ENCODE measurements at regions not wholly inside any gene's neighbourhood (a gene's known extent, or its start where the extent isn't known, plus 50 kb on each side); places are given as distances from the start of the nearest gene placed in this dataset.

DNA sequence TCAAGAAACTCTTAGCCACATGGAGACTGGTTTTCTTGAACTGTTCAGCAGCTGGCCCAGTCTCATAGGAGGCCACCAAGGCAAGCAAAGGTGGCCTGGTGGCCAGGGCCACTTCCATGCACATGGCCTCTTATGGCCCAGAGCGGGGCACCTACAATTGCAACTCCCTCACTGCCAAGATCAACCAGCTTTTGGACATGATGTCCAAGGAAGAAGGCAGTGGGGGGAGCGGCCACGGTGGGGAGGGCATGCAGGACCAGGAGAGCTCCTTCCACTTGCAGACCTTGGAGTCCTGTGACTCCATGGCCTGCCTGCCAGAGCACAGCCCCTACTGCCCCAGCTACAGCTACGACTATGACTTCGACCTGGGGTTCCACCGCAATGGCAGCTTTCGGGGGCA lies 398.9 kb upstream of the PTPRD start:
- Histone ChIP-seq H3K9me1 (ENCODE audit: insufficient read depth, low read length) (no peaks in the 10 kb centered on the region), H3K23ac (ENCODE audit: low read depth, low read length) (no peak overlapping the region), H4K5ac (ENCODE audit: low read depth, low read length) (no peak overlapping the region), H2BK120ac (ENCODE audit: low read depth, low read length) (no peak overlapping the region), H3K27ac (ENCODE audit: insufficient read depth, low read length) (no peak overlapping the region), H3K56ac (ENCODE audit: extremely low read depth, insufficient read depth, low read length) (no peak overlapping the region), H4K20me1 (ENCODE audit: insufficient read depth, low read length) (no peaks in the 10 kb centered on the region), H3K27me3 (ENCODE audit: control insufficient read depth, insufficient read depth, low read length) (no peaks in the 10 kb centered on the region), H2BK15ac (ENCODE audit: low read depth, low read length) (no peak overlapping the region), H4K8ac (ENCODE audit: low read depth in 2 of 2, low read length in 2 of 2) (no peak overlapping the region), H2BK5ac (ENCODE audit: low read depth, low read length, poor library complexity, severe bottlenecking) (no peak overlapping the region), H2AK5ac (ENCODE audit: low read depth, low read length) (no peak overlapping the region), H3K9me3 (ENCODE audit: control insufficient read depth, insufficient read depth, low read length) (peaks cover 20% of the 10 kb centered on the region), H3K9ac (ENCODE audit: low read depth, low read length) (no peak overlapping the region), H3K4me1 (ENCODE audit: control insufficient read depth, insufficient read depth, low read length) (no peaks in the 10 kb centered on the region), H3K4me2 (ENCODE audit: low read depth, low read length) (no peak overlapping the region), H3K18ac (ENCODE audit: low read depth, low read length) (no peak overlapping the region), H3K4ac (ENCODE audit: low read depth, low read length) (no peak overlapping the region), H3K79me1 (ENCODE audit: low read depth in 1 of 2, low read length in 2 of 2) (no peaks in the 10 kb centered on the region), H2AFZ (replicated peaks; ENCODE audit: low read length, poor library complexity) (no peak overlapping the region), H3K14ac (replicated peaks; ENCODE audit: low read depth, low read length) (no peak overlapping the region), H2AK9ac (replicated peaks; ENCODE audit: low read depth, low read length, poor library complexity) (no peak overlapping the region), H4K91ac (ENCODE audit: insufficient read depth, low read depth, low read length) (no peak overlapping the region), H3K4me3 (ENCODE audit: insufficient read depth, low read depth, low read length) (no peak overlapping the region), H2BK20ac (ENCODE audit: low read depth, low read length) (no peak overlapping the region), H3K36me3 (ENCODE audit: control insufficient read depth, insufficient read depth, low read length) (no peaks in the 10 kb centered on the region)
- DNase-seq = no peak
- no peak for ATAC-seq (ENCODE audit: low read depth)
- intact Hi-C loops (cut with micrococcal nuclease) = no loop called here
- POLR2A ChIA-PET (ENCODE audit: unreplicated experiment) = no interaction called here
- TF ChIP-seq, protein P1, sequence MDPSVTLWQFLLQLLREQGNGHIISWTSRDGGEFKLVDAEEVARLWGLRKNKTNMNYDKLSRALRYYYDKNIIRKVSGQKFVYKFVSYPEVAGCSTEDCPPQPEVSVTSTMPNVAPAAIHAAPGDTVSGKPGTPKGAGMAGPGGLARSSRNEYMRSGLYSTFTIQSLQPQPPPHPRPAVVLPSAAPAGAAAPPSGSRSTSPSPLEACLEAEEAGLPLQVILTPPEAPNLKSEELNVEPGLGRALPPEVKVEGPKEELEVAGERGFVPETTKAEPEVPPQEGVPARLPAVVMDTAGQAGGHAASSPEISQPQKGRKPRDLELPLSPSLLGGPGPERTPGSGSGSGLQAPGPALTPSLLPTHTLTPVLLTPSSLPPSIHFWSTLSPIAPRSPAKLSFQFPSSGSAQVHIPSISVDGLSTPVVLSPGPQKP (IDR thresholded peaks at IDR 0.05; ENCODE audit: borderline replicate concordance, low read depth, low read length) = no peak
- TF ChIP-seq BHLHE40 (IDR thresholded peaks at IDR 0.05; ENCODE audit: low read depth, low read length) = no peak
- TF ChIP-seq, protein P2, sequence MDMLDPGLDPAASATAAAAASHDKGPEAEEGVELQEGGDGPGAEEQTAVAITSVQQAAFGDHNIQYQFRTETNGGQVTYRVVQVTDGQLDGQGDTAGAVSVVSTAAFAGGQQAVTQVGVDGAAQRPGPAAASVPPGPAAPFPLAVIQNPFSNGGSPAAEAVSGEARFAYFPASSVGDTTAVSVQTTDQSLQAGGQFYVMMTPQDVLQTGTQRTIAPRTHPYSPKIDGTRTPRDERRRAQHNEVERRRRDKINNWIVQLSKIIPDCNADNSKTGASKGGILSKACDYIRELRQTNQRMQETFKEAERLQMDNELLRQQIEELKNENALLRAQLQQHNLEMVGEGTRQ (IDR thresholded peaks at IDR 0.05; ENCODE audit: low read depth, low read length) = no peak
- TF ChIP-seq, protein P3, sequence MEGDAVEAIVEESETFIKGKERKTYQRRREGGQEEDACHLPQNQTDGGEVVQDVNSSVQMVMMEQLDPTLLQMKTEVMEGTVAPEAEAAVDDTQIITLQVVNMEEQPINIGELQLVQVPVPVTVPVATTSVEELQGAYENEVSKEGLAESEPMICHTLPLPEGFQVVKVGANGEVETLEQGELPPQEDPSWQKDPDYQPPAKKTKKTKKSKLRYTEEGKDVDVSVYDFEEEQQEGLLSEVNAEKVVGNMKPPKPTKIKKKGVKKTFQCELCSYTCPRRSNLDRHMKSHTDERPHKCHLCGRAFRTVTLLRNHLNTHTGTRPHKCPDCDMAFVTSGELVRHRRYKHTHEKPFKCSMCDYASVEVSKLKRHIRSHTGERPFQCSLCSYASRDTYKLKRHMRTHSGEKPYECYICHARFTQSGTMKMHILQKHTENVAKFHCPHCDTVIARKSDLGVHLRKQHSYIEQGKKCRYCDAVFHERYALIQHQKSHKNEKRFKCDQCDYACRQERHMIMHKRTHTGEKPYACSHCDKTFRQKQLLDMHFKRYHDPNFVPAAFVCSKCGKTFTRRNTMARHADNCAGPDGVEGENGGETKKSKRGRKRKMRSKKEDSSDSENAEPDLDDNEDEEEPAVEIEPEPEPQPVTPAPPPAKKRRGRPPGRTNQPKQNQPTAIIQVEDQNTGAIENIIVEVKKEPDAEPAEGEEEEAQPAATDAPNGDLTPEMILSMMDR (conservative IDR thresholded peaks at IDR 0.05; ENCODE audit: low read depth, low read length) = no peak
- no peak for TF ChIP-seq MAFK (IDR thresholded peaks at IDR 0.05; ENCODE audit: low read depth, low read length)
- TF ChIP-seq FOS (IDR thresholded peaks at IDR 0.05; ENCODE audit: low read depth, low read length) = no peak
- TF ChIP-seq CEBPB (IDR thresholded peaks at IDR 0.05; ENCODE audit: low read depth, low read length) = no peak
- TF ChIP-seq POLR2A (IDR thresholded peaks at IDR 0.05; ENCODE audit: low read depth, low read length) = no peak
- no peak for TF ChIP-seq RCOR1 (IDR thresholded peaks at IDR 0.05; ENCODE audit: insufficient replicate concordance, low read length)
- TF ChIP-seq SMC3 (IDR thresholded peaks at IDR 0.05; ENCODE audit: low read depth, low read length) = no peak
- no peak for TF ChIP-seq CHD1 (IDR thresholded peaks at IDR 0.05; ENCODE audit: low read depth, low read length)
- no peak for TF ChIP-seq MAZ (IDR thresholded peaks at IDR 0.05; ENCODE audit: borderline replicate concordance, low read depth, low read length)
- no peak for TF ChIP-seq NFE2L2 (IDR thresholded peaks at IDR 0.05; ENCODE audit: low read depth, low read length)
- no peak for TF ChIP-seq MXI1 (IDR thresholded peaks at IDR 0.05; ENCODE audit: borderline replicate concordance, low read depth, low read length)
- no peak for TF ChIP-seq RFX5 (IDR thresholded peaks at IDR 0.05; ENCODE audit: low read depth, low read length)
- no peak for TF ChIP-seq RAD21 (IDR thresholded peaks at IDR 0.05; ENCODE audit: low read length)
- dilution Hi-C loops (cut with HindIII; ENCODE audit: low sequenced_read_pairs, unreplicated experiment) = no loop called here
- CTCF ChIA-PET = no interaction called here
- in situ Hi-C loops (cut with MboI; ENCODE audit: low sequenced_read_pairs) = no loop called here
- no CpG with 5 or more reads among the region's 7 CpGs for WGBS, 2 experiments (ENCODE audit: extremely low coverage in 2 of 2, insufficient read length in 1 of 2)
- BruUV-seq (replicated peaks) = no TSS peak

Measured in IMR-90 (cell line).